Motor neuron (in vitro differentiated cells): ENCODE measurements at regions not wholly inside any gene's neighbourhood (a gene's known extent, or its start where the extent isn't known, plus 50 kb on each side); places are given as distances from the start of the nearest gene placed in this dataset.
A peak's percentile ranks its signal among the peaks of the same experiment; 100 is the strongest.

Experiments
- ATAC-seq, 8 experiments: fragments of 200-7000 bp; cut with Tn5 transposase; replicated peaks in 6 of 8; 2 replicates each; pipeline ENCODE4 v1.8.0; 2021; ENCODE audit warnings: mild to moderate bottlenecking in 8 of 8, moderate library complexity in 8 of 8
- H3K27ac ChIP-seq, 2 donors: fragments of 250-450 bp; sonication (Bioruptor Pico); 2 replicates each; pipeline ENCODE4 v1.9.0; 2021; ENCODE audit warnings: antibody characterized with exemption in 2 of 2, mild to moderate bottlenecking in 2 of 2, moderate library complexity in 1 of 2
- H3K4me1 ChIP-seq, 2 donors: fragments of 250-450 bp; sonication (Bioruptor Pico); replicated peaks in 1 of 2; 2 replicates each; pipeline ENCODE4 v1.6.1; 2021; ENCODE audit warnings: antibody characterized with exemption in 2 of 2, mild to moderate bottlenecking in 2 of 2, moderate library complexity in 1 of 2
- H3K4me3 ChIP-seq, 5 donors: fragments of 250-450 bp; sonication (Bioruptor Pico); 2 replicates each; pipeline ENCODE4 v1.9.0; 2021; ENCODE audit warnings: antibody characterized with exemption in 5 of 5, mild to moderate bottlenecking in 5 of 5, moderate library complexity in 4 of 5
- WGBS, 10 experiments: fragments of 450-650 bp; shearing (Covaris generic); methylation state at CpG; one replicate each; pipeline ENCODE4 v1.0.0; 2022; 5-methylcytosine and 5-hydroxymethylcytosine counted together
- in situ Hi-C, 9 experiments: fragments of 400-800 bp; cut with MboI; loops; one replicate each; pipeline ENCODE4 v1.15.0; 2021; ENCODE audit warnings: low sequenced_read_pairs in 9 of 9, low pct_unique_long_range_greater_than_20kb in 2 of 9; ENCODE audit not compliant: unreplicated experiment in 9 of 9

DNA sequence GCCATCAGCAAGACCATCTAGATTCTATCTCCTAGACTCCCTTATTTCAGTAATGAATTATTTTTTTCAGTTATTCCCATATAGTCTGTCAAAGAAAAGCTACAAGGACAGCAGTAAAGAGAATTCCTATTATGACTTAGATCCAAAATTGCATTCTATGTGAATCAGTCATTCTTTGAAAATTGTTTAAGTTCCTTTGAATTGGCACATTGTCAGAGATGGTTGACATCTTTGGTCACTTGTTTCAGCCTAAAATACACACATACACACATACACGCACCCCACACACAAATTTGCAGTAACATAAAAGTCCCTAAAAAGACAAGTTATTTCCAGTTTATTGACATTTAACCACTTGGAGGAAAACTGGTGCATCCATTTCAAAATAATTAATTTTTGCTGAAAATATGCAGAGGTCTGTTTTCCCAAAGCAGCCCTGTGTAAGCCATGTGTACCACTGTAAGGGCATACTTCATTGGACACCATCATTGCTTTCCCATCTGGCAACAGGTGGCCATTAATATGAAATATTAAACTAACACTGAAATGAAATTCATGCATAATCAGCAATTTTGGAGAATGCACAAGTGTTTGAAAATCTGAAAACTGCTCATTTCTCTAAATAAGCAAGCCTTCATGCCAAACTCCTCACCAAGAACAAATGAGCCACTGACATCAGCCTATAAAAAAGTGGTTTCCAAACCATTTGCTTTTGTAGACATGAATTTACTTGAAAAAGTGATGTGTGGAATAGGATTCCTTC lies 121.7 kb upstream of the COL1A2 start:
- ATAC-seq: no peak
- no peak overlapping the region for H3K27ac ChIP-seq
- no peak overlapping the region for H3K4me3 ChIP-seq
- 57 to 100% (median 100%) methylated on average over 1 of the region's 1 CpG; no CpG with 5 or more reads in 3 of the 10 experiments for WGBS, 10 experiments
- in situ Hi-C loops: loop anchor here in 1 of 9 experiments (25.0 kb wide), 1 partner anchor 361 kb away; the partner anchor contains the start of genes GNG11 and GNGT1
- peaks cover 6 to 10% of the 10 kb centered on the region in 2 donors for H3K4me1 ChIP-seq

DNA sequence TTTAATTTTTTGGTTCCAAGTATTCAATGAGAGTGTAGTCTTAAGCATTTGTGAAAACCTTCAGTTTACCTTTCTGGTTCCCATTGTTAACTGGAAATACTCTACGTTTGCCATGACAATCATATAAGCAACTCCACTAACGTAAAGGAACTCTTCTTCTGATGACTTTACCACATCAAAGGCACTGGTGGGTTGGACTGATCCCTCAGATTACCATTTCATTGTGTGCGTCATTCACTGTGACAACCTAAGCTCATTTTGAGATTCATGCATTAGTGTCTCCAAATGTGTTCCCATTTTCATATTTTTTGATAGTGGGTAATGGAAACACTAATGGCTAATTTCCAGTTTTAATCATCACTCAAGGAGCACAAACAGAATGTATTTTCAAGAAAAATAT lies 119.9 kb upstream of the COL1A2 start:
- 36 to 94% (median 89%) methylated on average over 1 to 3 of the region's 3 CpGs for WGBS, 10 experiments
- Histone ChIP-seq H3K4me3 (no peak overlapping the region), H3K27ac (no peak overlapping the region), H3K4me1 (peaks cover 6 to 10% of the 10 kb centered on the region in 2 donors)
- no peak for ATAC-seq
- in situ Hi-C loops: loop anchor here in 1 of 9 experiments (25.0 kb wide), 1 partner anchor 363 kb away; the partner anchor contains the start of genes GNG11 and GNGT1

DNA sequence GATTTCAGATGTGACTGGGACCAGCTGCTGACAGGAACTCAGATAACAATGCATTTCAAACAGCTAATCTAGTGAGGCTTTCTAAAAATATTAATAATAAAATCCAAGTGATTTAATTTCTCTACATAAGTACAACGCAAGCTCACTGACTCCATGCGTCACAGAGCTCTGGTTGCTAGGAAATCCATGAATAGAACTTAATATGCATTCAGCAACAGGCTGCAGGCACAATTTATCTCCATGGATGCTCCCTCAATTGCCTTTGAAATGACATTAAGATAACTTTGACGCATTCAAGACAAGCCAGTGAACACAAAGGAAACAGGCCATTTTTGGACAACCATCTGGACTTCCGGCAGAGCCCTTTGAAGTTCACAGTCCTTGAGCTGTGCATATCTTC lies 118.7 kb upstream of the COL1A2 start:
- H3K4me3 ChIP-seq: no peak overlapping the region
- H3K27ac ChIP-seq: no peak overlapping the region
- peak; percentile 34 to 93 (median 78) for ATAC-seq
- in situ Hi-C loops: no loop called here
- peaks cover 13 to 15% of the 10 kb centered on the region in 2 donors for H3K4me1 ChIP-seq
- 0 to 90% (median 35%) methylated on average over 1 to 4 of the region's 4 CpGs for WGBS, 10 experiments

DNA sequence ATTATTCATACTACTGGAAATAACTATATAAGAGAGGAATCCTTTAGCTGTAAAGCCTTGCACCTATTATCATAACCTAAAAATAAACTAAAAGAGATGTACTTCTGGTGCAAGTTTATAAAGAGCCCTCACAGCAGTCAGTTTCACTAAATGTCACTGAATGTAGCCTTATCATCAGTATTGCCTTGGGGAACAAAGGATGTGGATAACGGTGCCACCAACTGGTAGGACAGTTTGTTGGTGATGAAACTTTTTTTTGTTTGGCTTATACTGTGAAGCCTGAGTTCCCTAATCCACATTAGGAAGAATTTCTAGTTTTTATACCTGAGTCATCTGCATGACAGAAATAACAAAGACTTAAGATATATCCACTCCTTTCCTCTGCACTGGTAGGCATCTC lies 117.9 kb upstream of the COL1A2 start:
- Histone ChIP-seq H3K4me3 (no peak overlapping the region), H3K27ac (no peak overlapping the region), H3K4me1 (peaks cover 20 to 22% of the 10 kb centered on the region in 2 donors)
- in situ Hi-C loops: no loop called here
- peak in 4 of 8 experiments; percentile 29 to 88 (median 66) for ATAC-seq
- 0 to 44% (median 8%) methylated on average over 1 of the region's 1 CpG; no CpG with 5 or more reads in 5 of the 10 experiments for WGBS, 10 experiments

DNA sequence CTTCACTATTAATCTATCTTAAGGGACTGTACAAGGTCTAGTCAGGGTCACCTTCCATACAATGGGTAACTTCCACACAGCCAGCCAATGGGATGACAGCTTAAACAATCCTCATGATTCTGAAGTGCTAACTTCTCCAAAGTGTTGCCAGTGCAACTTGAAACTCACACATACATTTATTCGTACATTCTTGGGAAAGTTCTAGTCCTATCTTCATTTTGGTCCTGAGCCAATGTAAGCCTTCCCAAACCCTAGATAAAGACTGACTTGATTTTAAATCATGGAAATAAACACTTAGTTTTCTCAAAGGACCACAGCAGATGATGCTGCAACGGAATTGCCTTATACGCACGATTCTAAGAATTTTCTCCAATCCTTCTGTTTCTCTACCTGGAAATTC lies 117.5 kb upstream of the COL1A2 start:
- H3K4me1 ChIP-seq: peaks cover 21 to 22% of the 10 kb centered on the region in 2 donors
- no peak overlapping the region for H3K27ac ChIP-seq
- ATAC-seq: peak in 1 of 8 experiments; percentile 4
- WGBS, 10 experiments: 94 to 100% (median 100%) methylated on average over 1 to 4 of the region's 4 CpGs; no CpG with 5 or more reads in 3 of the 10 experiments
- in situ Hi-C loops: no loop called here
- H3K4me3 ChIP-seq: no peak overlapping the region

DNA sequence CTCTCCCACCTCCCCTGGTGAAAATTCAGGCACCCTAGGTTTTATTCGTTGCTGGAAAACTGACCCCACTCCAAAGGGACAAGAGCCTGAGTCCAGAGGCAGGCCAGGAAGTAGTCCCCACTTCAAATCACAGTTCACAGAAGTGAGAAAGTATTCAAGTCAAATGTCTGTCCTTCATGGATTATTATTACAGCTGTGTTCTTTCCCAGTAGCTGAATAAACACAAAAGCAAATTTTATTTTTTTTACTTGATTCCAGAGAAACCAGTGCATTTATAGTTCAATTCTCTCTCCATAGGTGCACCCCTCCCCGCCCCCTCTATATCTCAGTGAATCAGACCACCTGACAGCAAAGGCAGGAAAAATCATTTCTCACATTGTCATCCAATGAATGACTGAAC lies 113.8 kb upstream of the COL1A2 start:
- 0 to 100% (median 60%) methylated on average over 1 to 2 of the region's 2 CpGs for WGBS, 10 experiments
- no peak overlapping the region for H3K27ac ChIP-seq
- in situ Hi-C loops: no loop called here
- H3K4me3 ChIP-seq: no peak overlapping the region
- ATAC-seq: peak in 1 of 8 experiments; percentile 30
- peaks cover 22 to 25% of the 10 kb centered on the region in 2 donors for H3K4me1 ChIP-seq

DNA sequence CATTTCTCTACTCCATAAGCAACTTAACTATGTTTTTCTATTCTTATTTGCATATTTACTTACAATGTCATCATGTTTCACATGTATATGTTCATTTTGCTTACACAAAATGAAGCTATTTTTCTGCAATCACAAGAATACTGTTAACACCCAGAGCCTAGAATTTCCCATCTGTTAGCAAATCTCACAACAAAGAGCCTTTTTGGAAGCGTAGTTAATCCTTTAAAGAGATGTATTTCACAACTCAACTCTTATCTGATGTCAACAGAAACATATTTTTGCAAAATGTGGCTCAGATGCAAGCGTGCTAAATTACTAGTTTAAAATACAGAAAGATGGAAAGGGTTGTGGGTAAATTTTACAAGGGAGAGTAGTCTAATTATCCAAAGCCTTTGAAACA lies 110.6 kb upstream of the COL1A2 start:
- ATAC-seq: peak in 1 of 8 experiments; percentile 33
- 7 to 100% (median 90%) methylated on average over 1 to 2 of the region's 2 CpGs; no CpG with 5 or more reads in 1 of the 10 experiments for WGBS, 10 experiments
- Histone ChIP-seq H3K27ac (no peak overlapping the region), H3K4me1 (peaks cover 12 to 20% of the 10 kb centered on the region in 2 donors), H3K4me3 (no peak overlapping the region)
- in situ Hi-C loops: no loop called here

DNA sequence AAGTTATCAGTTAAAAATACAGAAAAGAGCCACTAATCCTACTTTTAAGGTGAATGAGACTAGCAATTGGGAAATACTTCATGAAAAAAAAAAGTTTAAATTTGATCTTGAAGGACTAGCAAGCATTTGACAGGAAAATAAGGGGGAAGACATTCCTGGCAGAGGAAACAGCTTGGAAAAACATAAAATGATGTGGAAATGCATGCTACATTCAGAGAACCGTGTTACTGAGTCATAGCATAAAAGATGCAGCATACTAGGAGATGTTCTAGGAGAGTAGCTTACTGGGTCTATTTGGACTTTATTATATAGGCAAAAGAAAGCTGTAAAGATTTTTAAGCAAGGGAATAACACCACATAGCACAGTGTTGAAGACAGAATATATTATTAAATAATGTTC lies 108.6 kb upstream of the COL1A2 start:
- Histone ChIP-seq H3K4me1 (peaks cover 6 to 13% of the 10 kb centered on the region in 2 donors), H3K4me3 (no peak overlapping the region), H3K27ac (no peak overlapping the region)
- peak in 2 of 8 experiments; percentile 15 to 43 for ATAC-seq
- WGBS, 10 experiments: 0 to 100% (median 58%) methylated on average over 1 of the region's 1 CpG; no CpG with 5 or more reads in 1 of the 10 experiments
- in situ Hi-C loops: no loop called here

DNA sequence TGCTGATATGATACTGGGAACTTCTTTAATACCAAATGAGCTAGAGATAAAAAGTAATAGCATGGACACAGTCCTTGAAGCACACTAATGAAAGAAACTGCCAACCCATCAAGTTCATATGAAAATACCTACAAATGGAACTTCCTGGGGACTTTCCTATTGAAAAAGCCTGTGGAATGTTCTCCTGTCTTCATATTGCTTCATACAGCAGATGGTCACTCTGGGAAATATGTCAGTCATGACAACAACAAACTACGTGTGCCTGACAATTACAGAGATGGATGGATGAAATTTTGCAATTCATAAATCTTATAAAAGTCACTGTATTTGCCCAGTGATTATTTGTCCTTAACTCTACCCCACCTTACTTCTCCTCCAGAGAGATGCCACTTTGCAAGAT lies 106.6 kb upstream of the COL1A2 start:
- H3K4me1 ChIP-seq: peaks cover 0 to 6% of the 10 kb centered on the region in 2 donors
- no peak overlapping the region for H3K4me3 ChIP-seq
- in situ Hi-C loops: no loop called here
- H3K27ac ChIP-seq: no peak overlapping the region
- 20 to 100% (median 73%) methylated on average over 1 of the region's 1 CpG; no CpG with 5 or more reads in 4 of the 10 experiments for whole genome bisulfite sequencing, 10 experiments
- ATAC-seq: no peak

DNA sequence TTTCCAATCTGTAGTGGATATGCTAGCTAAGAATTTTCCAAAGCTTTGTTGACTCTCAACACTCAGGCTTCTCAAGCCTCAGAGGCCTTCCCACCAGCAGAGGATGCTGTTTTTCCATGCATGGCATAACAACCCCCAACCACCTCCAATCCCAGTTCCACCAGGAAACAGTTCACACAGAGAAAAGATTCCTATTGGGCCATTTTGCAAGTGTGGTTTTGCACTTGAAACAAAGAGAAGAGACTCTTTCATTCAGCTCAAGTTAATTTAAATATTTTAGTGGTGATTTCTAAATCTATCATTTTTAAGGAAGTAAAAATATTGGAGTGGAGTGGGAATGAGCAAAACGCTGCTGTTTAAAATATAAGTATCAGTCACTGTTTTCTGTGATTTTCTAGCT lies 105.6 kb upstream of the COL1A2 start:
- in situ Hi-C loops: no loop called here
- ATAC-seq: peak; percentile 39 to 99 (median 88)
- WGBS, 10 experiments: 0 to 100% (median 50%) methylated on average over 1 of the region's 1 CpG
- Histone ChIP-seq H3K4me3 (no peak overlapping the region), H3K27ac (no peak overlapping the region), H3K4me1 (peaks cover 0 to 4% of the 10 kb centered on the region in 2 donors)

DNA sequence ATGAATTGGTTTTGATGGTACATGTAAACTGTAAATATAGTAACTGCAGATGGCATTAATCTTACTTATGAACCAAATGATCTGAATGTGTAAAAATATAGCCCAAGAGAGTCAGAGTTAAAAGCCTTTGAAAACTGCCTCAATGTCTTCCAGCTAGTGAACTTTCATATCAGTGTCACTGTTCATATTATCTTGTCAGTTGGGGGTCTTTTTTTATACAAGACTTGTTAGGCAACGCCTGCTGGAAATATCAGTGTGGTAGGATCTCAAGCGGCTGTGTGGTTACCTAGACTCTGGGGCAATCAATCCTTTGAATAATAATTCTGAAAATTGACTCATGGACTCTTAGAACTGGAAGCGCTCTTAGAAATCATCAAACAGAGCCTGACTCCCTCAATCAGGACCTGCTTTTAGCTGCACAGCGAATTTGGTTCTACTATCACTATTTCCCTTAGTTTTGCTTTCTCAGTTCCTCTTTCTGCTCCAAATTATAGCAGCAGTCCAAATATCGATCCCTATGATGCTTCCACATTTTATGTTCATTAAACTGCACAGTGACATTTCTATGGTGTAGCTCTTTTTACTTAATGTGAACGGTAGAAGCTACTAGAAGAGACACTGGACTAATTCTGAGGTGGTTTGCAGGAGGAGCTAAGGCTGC lies 100.1 kb upstream of the COL1A2 start:
- no peak overlapping the region for H3K27ac ChIP-seq
- no peaks in the 10 kb centered on the region for H3K4me1 ChIP-seq
- no peak for ATAC-seq
- in situ Hi-C loops: loop anchor here in 3 of 9 experiments (10.0 kb wide), 1 partner anchor 100 kb away; the partner anchor contains the start of gene COL1A2 (in 3 of the 3)
- WGBS, 10 experiments: 6 to 97% (median 90%) methylated on average over 2 to 6 of the region's 6 CpGs; no CpG with 5 or more reads in 1 of the 10 experiments
- H3K4me3 ChIP-seq: no peak overlapping the region

DNA sequence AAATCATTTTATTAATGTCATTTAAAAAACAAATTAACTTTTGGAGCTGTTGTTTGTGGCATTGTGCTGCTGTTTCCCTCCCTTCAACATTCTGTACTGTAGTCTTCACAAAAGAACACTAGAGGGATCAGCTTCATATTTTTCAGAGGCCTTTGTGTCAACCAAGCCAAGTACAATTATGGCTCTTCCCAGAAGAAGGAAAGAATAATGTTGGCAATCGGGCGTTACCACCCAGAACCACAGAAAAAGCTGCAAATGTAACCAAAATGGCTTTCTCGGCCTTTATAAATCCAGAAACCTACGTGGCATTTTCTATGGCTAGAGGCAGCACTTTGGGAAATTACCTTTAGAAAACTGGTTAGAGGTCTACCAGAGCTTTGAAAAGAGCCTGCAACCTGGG lies 98.8 kb upstream of the COL1A2 start:
- peaks cover 3 to 5% of the 10 kb centered on the region in 2 donors for H3K4me1 ChIP-seq
- H3K4me3 ChIP-seq: no peak overlapping the region
- ATAC-seq: peak in 5 of 8 experiments; percentile 49 to 92 (median 75)
- 0 to 96% (median 74%) methylated on average over 1 to 4 of the region's 4 CpGs; no CpG with 5 or more reads in 2 of the 10 experiments for WGBS, 10 experiments
- H3K27ac ChIP-seq: no peak overlapping the region
- in situ Hi-C loops: loop anchor here in 3 of 9 experiments (10.0 kb wide), 1 partner anchor 99 kb away; the partner anchor contains the start of gene COL1A2 (in 3 of the 3)

DNA sequence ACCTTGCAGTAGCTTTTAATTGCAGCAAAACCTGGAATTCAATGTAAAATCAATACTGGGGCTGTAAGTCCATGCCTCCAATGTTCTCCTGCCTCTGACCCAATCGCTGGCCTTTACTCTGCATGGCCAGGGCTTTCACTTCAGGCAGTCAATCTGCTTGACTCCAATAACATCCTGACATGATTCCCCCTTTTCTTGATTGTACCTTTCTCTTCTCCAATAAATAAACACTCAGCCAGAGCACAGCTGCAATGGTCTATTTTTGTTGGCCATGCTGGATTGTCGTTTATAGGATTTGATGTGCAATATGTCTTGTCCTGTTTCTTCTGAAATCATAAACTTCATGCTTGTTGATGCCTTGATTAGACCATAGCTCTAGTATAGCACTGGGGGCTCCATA lies 97.8 kb upstream of the COL1A2 start:
- Histone ChIP-seq H3K27ac (no peak overlapping the region), H3K4me3 (no peak overlapping the region), H3K4me1 (peaks cover 9 to 12% of the 10 kb centered on the region in 2 donors)
- WGBS, 10 experiments: 0 to 83% (median 50%) methylated on average over 1 to 2 of the region's 2 CpGs; no CpG with 5 or more reads in 2 of the 10 experiments
- in situ Hi-C loops: loop anchor here in 3 of 9 experiments (10.0 kb wide), 1 partner anchor 98 kb away; the partner anchor contains the start of gene COL1A2 (in 3 of the 3)
- no peak for ATAC-seq
